ENCODE measurements at regions not wholly inside any gene's neighbourhood (a gene's known extent, or its start where the extent isn't known, plus 50 kb on each side); places are given as distances from the start of the nearest gene placed in this dataset.

DNA sequence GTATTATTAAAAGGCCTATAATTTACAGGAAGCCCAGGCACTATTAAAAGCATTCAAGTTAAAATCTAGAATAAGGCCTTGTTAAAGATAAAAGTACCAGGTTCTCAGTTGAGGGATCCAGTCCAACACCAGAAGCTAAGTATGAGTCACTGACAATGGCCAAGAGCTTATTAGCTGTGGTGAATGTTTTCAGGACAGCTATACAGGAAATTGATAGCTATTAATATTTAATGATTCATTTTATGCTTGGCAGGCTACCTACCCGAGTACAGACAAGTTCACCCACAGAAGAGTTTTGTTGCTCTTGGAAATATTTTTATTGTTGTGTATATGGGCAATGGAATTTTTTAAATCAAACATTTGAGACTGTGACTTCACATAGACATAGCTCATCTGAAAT, 729.6 kb upstream of the ZNF804A start:
- no peaks in the 10 kb centered on the region for H3K36me3 ChIP-seq (ENCODE audit: control insufficient read depth in 2 of 2, extremely low read depth in 1 of 2, insufficient read depth in 2 of 2, low read length in 2 of 2)
- dilution Hi-C loops (cut with MboI; ENCODE audit: extremely low pct_ligation_motif_present, low sequenced_read_pairs) = no loop called here
- ChIA-PET POLR2A (no interaction called here), CTCF (no interaction called here)
- H4K20me1 ChIP-seq (replicated peaks; ENCODE audit: control insufficient read depth, extremely low read depth, insufficient read depth, low read length) = no peaks in the 10 kb centered on the region
- H3K9me1 ChIP-seq (replicated peaks; ENCODE audit: control insufficient read depth, extremely low read depth, insufficient read depth, low read length) = no peaks in the 10 kb centered on the region
- no peak for FAIRE-seq
- no peaks in the 10 kb centered on the region for H3K4me1 ChIP-seq (ENCODE audit: control insufficient read depth, extremely low read depth, insufficient read depth, low read length)
- no peak overlapping the region for H3K4me3 ChIP-seq (replicated peaks in 1 of 3; ENCODE audit: insufficient read depth in 1 of 3, low read depth in 1 of 3, low read length in 3 of 3)
- no peak overlapping the region for H3K27ac ChIP-seq (ENCODE audit: insufficient read depth, low read depth, low read length)
- TF ChIP-seq POLR2AphosphoS5 (IDR thresholded peaks at IDR 0.05; ENCODE audit: insufficient read depth, low read depth, low read length) = no peak
- TF ChIP-seq GATA2 (IDR thresholded peaks at IDR 0.05; ENCODE audit: insufficient read depth, insufficient read length, low read depth, low read length) = no peak
- TF ChIP-seq FOS (IDR thresholded peaks at IDR 0.05; ENCODE audit: borderline replicate concordance, insufficient read depth, low read length) = no peak
- TF ChIP-seq, protein P1, sequence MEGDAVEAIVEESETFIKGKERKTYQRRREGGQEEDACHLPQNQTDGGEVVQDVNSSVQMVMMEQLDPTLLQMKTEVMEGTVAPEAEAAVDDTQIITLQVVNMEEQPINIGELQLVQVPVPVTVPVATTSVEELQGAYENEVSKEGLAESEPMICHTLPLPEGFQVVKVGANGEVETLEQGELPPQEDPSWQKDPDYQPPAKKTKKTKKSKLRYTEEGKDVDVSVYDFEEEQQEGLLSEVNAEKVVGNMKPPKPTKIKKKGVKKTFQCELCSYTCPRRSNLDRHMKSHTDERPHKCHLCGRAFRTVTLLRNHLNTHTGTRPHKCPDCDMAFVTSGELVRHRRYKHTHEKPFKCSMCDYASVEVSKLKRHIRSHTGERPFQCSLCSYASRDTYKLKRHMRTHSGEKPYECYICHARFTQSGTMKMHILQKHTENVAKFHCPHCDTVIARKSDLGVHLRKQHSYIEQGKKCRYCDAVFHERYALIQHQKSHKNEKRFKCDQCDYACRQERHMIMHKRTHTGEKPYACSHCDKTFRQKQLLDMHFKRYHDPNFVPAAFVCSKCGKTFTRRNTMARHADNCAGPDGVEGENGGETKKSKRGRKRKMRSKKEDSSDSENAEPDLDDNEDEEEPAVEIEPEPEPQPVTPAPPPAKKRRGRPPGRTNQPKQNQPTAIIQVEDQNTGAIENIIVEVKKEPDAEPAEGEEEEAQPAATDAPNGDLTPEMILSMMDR (IDR thresholded peaks at IDR 0.05; ENCODE audit: extremely low read depth in 1 of 2, insufficient read depth in 1 of 2, low read depth in 1 of 2, low read length in 2 of 2) = no peak
- TF ChIP-seq JUN (IDR thresholded peaks at IDR 0.05; ENCODE audit: borderline replicate concordance, insufficient read depth, insufficient read length, low read depth) = no peak
- TF ChIP-seq, protein P2, sequence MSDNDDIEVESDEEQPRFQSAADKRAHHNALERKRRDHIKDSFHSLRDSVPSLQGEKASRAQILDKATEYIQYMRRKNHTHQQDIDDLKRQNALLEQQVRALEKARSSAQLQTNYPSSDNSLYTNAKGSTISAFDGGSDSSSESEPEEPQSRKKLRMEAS (IDR thresholded peaks at IDR 0.05; ENCODE audit: insufficient read depth, insufficient read length) = no peak
- no peak for TF ChIP-seq EZH2 (IDR thresholded peaks at IDR 0.05; ENCODE audit: borderline replicate concordance, low read depth, low read length, severe bottlenecking)
- TF ChIP-seq MYC (IDR thresholded peaks at IDR 0.05; ENCODE audit: low read depth, low read length) = no peak
- no peak for TF ChIP-seq POLR2A (IDR thresholded peaks at IDR 0.05; ENCODE audit: low read depth, low read length)
- no peak overlapping the region for H3K4me2 ChIP-seq (ENCODE audit: insufficient read depth, low read length)
- intact Hi-C loops (cut with micrococcal nuclease) = no loop called here
- BruUV-seq (replicated peaks) = no TSS peak
- no peaks in the 10 kb centered on the region for H3K9me3 ChIP-seq (replicated peaks; ENCODE audit: control insufficient read depth, insufficient read depth, low read length)
- no peaks in the 10 kb centered on the region for H3K79me2 ChIP-seq (ENCODE audit: control insufficient read depth, insufficient read depth, low read length)
- H3K27me3 ChIP-seq (ENCODE audit: control insufficient read depth in 2 of 2, insufficient read depth in 2 of 2, low read length in 2 of 2) = no peaks in the 10 kb centered on the region
- no peak overlapping the region for H3K9ac ChIP-seq (replicated peaks; ENCODE audit: extremely low read depth, insufficient read depth, low read length)
- H2AFZ ChIP-seq (ENCODE audit: low read depth, low read length) = no peak overlapping the region
- no peak for DNase-seq (ENCODE audit: low read depth, low spot score)

Measured in endothelial cell of umbilical vein (primary cell).